ENCODE measurements at regions not wholly inside any gene's neighbourhood (a gene's known extent, or its start where the extent isn't known, plus 50 kb on each side); places are given as distances from the start of the nearest gene placed in this dataset.

GRCh38 chr18:46299465-46300008, 195.4 kb downstream of the HAUS1 start (continued):
- TF ChIP-seq ZNF766 (CRISPR knock-in tag; conservative IDR thresholded peaks at IDR 0.05) (no peak), POU5F1 (IDR thresholded peaks at IDR 0.05; ENCODE audit: borderline replicate concordance, low read depth, low read length, partially characterized antibody) (no peak), SMARCE1 (IDR thresholded peaks at IDR 0.05) (no peak)

DNA sequence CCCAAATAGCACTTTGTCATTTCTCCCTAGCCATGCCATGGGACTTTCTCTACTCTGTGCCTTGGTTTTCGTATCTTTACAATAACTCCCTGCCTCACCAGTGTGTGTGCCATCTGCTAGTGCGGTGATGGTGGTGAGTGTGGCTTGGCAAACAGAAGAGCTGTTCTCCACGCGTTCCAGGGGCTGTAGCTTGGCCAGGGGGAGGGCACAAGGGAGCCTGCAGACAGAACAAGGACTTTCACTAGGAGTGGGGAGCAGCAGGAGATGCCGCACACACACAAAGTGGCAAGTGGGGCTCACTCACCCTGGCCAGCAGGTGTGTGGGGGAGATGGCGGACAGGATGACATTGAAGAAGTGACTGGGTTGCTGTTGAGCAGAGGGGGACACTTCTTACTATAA, 196.9 kb downstream of the HAUS1 start:
- H4K20me1 ChIP-seq (replicated peaks; ENCODE audit: control insufficient read depth, insufficient read depth, low read length), result no peaks in the 10 kb centered on the region
- ChIA-PET CTCF (ENCODE audit: low intra/inter-chr PET ratio) (no interaction called here), POLR2A (no interaction called here)
- no peak for FAIRE-seq
- TF ChIP-seq PCBP1 (IDR thresholded peaks at IDR 0.05; ENCODE audit: low read depth, low read length, poor library complexity, severe bottlenecking) (no peak), ZNF24 (IDR thresholded peaks at IDR 0.05) (peak; percentile 77), ZNF175 (CRISPR knock-in tag; IDR thresholded peaks at IDR 0.05; ENCODE audit: low read depth) (no peak), ZNF282 (CRISPR knock-in tag; IDR thresholded peaks at IDR 0.05) (no peak)
- BruUV-seq (replicated peaks), result no TSS peak
- in situ Hi-C loops (cut with MboI) (no loop called here), intact Hi-C loops (cut with micrococcal nuclease) (no loop called here)
- H3K4me3 ChIP-seq, result no peak overlapping the region
- H3K9ac ChIP-seq (ENCODE audit: insufficient read depth in 1 of 2, low read depth in 2 of 2, low read length in 2 of 2), result no peak overlapping the region
- no peaks in the 10 kb centered on the region for H3K9me1 ChIP-seq (ENCODE audit: control insufficient read depth, insufficient read depth, low read length)
- 0% methylated on average over 3 of the region's 6 CpGs for WGBS (ENCODE audit: insufficient coverage, low coverage, missing lambda C conversion rate)
- H3K27me3 ChIP-seq (ENCODE audit: control insufficient read depth in 2 of 2, insufficient read depth in 2 of 2, low read length in 2 of 2), result peaks cover 9 to 19% of the 10 kb centered on the region in 2 experiments; a peak in 3 of 5 replicates
- H3K4me2 ChIP-seq (ENCODE audit: insufficient read depth, low read length), result no peak overlapping the region
- no peak overlapping the region for H2AFZ ChIP-seq (ENCODE audit: low read depth, low read length)
- no peaks in the 10 kb centered on the region; a peak in 2 of 5 replicates for H3K4me1 ChIP-seq (replicated peaks in 1 of 2; ENCODE audit: control insufficient read depth in 2 of 2, insufficient read depth in 2 of 2, low read length in 2 of 2)
- no peak overlapping the region for H3K27ac ChIP-seq (ENCODE audit: extremely low read depth, low read depth, low read length)
- no peaks in the 10 kb centered on the region for H3K79me2 ChIP-seq (ENCODE audit: control insufficient read depth, insufficient read depth, low read length)
- ATAC-seq, result no peak
- H3K9me3 ChIP-seq (replicated peaks; ENCODE audit: control insufficient read depth, insufficient read depth, low read depth, low read length), result no peaks in the 10 kb centered on the region
- no peaks in the 10 kb centered on the region for H3K36me3 ChIP-seq (ENCODE audit: control insufficient read depth, insufficient read depth, low read length)
- DNase-seq (ENCODE audit: extremely low read depth in 1 of 4, low spot score in 3 of 4), result no peak
